Tibial nerve (tissue), 3 donors: ENCODE measurements at regions not wholly inside any gene's neighbourhood (a gene's known extent, or its start where the extent isn't known, plus 50 kb on each side); places are given as distances from the start of the nearest gene placed in this dataset.

Experiments used
- CTCF ChIP-seq, 5 experiments: fragments of 200-600 bp in 3 of 5; fragments of 450-650 bp in 2 of 5; sonication (generic) in 3 of 5; IDR thresholded peaks; one replicate each; pipeline ENCODE4 v1.5.1; 2016 to 2019; ENCODE audit warnings: antibody characterized with exemption in 5 of 5, mild to moderate bottlenecking in 3 of 5, moderate library complexity in 2 of 5
- POLR2A ChIP-seq, 2 donors: fragments of 450-650 bp; IDR thresholded peaks; one replicate each; pipeline ENCODE4 v1.6.1; 2017; ENCODE audit warnings: antibody characterized with exemption in 2 of 2, mild to moderate bottlenecking in 2 of 2, moderate library complexity in 2 of 2

- TF ChIP-seq CTCF (IDR thresholded peaks at IDR 0.05): no peak
- no peak for TF ChIP-seq POLR2A (IDR thresholded peaks at IDR 0.05)
Observed at GRCh38 chr16:20191566-20191965, 117.9 kb upstream of the GPR139 start.
